GM18511 (cell line): ENCODE measurements at regions not wholly inside any gene's neighbourhood (a gene's known extent, or its start where the extent isn't known, plus 50 kb on each side); places are given as distances from the start of the nearest gene placed in this dataset.

Experiments used
- ATAC-seq: cut with Tn5 transposase; IDR thresholded peaks from one replicate; pipeline ENCODE4 v1.9.1; 2021; ENCODE audit warnings: mild to moderate bottlenecking, moderate library complexity; ENCODE audit not compliant: unreplicated experiment

DNA sequence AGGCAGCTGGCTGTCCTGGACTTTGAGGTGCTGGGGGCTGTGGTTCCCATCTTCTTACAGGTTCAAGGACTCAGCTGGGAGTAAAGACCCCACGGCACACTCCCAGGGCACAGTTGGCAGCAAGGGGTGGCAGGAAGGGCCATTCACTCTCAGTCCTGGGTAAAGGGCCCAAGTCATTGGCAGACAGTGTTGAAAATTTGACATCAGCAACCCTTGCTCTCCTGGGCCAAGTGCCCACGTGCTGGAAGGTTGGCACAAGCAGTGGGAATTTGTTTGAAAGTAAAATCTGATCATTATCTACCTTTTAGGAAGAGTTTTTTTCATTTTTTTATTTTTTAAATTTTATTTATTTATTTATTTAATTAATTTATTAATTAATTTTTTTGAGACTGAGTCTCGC is 241.6 kb upstream of the MKI67 start:
- ATAC-seq: no peak

DNA sequence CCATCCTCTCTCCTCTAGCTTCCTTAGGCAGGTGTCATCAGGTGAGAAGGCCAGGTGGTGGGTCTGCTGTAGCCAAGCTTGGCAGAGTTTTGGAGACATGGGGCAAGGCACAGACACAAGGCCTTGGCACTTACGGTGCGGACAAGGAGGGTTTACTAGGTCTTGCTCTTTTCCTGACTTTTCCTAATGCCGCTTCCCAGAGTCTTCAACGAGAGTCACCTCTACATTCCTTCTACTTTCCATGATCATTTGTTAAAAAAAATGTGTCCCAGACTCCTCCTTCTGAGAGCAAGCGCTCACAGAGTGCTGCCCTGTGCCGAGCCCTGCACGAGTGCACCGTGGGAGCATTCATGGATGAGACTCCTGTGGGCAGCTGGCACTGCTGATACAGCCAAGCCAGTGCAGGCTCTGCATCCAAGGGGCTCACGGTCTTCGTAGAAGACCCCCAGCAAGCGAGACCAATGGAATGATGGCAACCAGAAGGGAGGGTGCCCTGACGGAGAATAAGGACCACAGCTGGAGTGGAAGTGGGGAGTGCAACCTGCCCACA is 243.0 kb upstream of the MKI67 start:
- ATAC-seq: no peak

DNA sequence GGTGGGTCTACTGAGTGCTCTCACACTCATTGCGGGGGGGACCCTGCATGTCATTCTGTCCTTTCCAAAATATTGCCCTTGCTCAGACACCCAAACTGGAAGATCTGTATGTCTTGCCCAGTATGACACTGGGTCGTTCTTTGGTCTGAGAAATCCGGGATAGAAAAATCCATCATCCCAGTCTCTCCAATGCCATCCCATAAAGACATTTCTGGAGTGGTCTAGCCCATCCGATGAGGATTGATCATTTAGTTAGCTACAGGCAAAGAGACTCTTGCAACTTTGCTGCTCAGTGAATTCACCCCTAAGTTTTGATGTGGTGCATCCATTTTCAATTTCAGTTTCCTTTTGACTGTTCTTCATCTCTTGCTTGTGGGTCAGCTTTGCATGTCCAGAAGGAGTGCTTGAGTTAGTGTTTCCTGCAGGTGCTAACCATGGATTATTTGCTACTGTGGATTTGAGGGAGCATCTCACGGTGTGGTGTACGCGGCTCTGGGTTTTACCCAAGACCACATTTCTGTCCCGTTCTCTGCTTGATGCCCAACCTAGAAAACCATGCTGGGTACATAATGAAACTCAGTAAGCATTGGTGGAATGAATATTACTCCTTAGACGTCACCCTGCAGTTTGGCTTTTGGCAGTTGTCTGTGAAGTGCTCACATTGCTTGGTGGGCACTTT is 247.0 kb upstream of the MKI67 start:
- peak; percentile 92 for ATAC-seq

DNA sequence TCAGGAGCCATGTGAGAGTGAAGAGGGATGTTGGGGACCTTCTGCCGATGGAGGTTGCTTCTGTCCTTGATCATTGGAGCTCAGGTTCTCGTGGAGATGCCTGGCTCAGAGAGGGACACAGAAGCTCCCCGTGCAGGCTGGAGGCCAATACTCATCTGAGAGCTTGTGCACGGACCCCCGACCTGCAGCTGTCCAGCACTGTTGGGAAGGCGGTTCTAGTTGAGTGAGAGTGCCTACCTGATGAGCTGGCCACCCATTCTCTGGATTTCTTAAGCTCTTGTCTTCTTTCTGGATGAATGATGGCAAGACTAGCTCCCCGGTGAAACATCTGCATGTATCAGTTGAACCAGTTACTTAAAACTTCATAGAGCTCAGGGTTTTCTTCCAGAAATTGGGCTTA is 247.6 kb upstream of the MKI67 start:
- ATAC-seq: no peak

DNA sequence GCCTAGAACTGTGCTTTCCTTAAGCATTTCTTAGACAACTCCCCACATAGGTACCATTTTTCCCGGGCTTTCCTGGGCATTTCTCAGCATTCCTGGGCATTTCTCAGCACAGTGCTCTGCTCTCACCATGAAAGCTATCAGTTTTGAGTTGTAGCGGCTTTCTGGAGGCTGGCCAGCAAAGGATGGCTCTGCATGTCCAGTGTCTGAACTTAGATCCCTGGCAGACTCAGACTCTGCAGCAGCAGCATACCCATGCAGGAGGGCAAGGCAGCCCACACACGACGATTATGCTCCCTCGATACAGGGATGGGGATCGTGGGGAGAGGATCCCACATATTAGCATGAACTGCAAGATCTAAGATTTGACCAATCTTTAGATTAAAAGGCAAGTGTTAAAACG is 248.9 kb upstream of the MKI67 start:
- no peak for ATAC-seq

DNA sequence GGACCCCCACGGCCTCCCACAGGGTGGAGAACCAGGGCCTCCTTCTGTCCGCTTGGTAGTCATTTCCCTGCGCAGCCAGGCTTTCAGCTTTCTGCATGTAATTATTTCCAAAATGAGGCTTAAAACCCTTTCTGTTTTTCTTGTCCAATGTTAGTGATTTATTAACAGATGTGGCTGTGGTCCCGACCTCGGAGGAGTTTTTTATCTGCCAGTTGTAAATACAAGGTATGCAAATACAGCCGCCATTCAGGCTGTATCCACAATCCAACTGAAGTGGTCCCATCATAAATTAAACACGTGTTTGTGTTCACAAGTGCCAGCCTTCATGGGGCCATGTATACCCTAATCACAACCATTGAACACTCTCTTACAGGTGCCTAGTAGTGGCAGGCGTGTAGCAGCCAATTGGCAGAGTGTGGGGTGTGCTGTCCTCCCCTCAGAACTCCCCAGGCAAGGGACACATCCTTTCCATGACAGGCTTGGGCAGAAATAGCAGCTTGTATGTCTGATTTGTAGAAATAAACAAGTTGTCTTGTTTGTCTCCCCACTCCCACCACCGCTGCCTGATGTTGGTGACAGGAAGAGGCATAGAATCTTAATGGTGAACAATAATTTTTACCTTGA is 251.3 kb upstream of the MKI67 start:
- ATAC-seq: no peak

DNA sequence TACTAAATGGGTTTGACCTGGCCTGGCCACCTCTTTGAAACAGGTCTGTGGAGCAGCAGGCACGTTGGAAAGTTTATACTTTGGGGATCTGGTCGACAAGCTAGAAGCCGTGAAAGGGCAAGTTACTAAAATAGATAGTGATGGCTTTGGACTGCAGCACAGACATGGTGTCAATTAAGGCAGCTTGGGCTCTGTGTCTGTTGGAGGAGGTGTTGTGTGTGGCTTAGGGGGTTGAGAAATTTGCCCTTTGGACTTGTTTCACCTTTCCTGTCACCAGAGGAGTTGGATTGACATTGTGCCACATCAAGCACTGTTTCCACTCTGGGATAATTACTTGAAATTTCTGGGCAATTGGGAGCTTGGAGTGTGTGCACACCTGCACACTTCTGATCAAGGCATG is 251.8 kb upstream of the MKI67 start:
- ATAC-seq: no peak

DNA sequence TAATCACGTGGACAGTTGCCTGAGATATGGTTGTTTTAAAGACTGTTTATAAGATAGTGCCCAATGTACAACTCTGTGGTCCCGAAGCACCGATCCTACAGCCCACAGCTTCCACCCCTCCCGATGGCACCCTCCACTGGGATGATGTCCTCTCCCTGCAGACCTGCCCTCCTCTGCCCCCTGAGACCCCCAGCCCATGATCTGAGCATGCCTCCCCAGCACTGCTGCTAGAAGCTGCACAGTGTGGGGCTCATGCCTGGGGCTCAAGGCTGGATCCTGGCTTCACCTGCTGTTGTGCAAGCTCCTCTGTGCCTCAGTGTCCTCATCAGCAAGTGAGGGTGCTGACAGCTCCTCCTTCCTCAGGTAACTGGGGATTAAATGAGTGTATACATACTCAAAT is 254.7 kb upstream of the MKI67 start:
- no peak for ATAC-seq

DNA sequence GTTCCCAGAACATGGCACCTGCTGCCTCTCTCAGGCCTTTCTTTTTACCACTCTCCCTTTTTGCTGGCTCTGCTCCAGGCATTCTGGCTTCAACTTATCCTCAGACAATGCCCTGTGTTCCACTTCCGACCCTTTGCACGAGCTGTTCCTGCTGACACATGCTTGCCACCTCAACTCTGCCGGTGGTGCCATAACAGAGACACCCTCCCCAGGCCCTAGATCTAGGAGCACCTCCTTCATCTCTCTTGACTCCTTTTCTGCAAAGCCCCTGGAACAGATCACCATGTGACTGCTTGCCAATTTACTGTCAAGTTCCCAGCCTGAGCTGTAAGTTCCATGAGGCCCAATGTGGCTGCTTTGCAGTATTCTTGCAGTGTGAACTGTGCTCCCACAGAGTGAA is 256.0 kb upstream of the MKI67 start:
- ATAC-seq: no peak

DNA sequence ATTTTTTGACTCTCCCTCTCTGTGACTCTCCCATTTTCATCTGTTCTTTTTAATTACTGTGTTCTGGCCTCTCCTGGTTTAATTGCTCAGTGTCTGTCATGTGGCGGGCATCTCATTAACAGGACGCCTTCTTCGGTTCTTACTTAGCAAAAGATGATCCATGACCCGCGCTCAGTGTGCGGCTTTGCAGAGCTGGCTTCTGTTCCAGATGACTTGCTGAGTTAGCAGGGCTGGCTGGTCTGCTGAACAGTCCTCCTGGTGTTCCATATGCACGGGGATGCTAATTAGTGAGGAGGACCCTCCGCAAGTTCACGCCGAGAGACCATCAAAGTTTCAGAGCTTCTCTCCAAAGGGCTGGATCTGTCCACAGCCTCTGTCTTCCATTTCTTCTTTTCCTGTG is 258.6 kb upstream of the MKI67 start:
- no peak for ATAC-seq

DNA sequence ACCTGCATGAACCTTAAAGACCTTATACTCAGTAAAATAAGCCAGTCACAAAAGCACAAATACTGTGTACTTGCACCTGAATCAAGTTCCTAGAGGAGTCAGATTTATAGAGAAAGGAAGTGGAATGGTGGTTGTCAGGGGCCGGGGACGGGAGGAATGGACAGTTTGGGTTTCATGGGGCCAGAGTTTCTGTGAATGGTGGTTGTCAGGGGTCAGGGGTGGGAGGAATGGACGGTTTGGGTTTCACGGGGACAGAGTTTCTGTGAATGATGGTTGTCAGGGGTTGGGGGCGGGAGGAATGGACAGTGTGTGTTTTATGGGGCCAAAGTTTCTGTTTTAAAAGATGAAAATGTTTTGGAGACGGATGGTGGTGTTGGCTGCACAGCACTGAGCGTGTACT is 260.0 kb upstream of the MKI67 start:
- no peak for ATAC-seq

DNA sequence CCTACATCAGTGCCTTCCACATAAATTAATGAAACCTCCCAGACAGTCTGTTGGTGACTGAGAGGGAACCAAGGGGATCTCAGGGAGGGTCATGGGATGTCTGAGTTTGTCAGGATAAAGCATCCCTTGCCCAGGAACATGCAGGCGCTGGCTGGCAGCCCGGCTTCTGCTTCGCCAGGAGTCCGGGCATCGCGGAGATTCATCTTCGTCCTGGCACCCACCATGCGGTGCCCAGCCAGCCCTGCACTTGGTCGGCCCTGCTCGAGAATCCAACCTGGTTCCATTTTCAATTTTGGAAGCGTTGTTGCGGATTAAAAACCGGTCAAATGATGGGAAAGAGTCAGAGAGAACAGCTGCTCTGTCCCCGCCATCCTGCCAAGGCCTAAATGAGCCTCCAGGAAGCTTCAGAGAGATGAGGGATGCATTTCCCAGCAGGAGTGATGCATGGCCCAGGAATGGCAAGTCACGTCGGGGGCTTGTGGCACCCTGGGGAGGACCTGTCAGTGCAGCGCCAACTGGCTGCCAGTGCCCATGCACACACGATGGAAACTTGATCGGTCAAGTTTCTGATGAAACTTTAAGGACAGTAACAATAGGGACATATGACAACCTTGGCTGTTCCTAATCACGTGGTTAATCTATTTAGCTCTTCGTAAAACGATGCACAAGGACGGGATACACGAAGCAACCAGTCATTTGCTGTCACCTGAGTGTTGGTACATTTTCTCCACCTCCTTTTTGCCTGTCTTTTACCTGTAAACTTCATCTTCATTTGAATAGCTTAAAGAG is 260.8 kb upstream of the MKI67 start:
- no peak for ATAC-seq

DNA sequence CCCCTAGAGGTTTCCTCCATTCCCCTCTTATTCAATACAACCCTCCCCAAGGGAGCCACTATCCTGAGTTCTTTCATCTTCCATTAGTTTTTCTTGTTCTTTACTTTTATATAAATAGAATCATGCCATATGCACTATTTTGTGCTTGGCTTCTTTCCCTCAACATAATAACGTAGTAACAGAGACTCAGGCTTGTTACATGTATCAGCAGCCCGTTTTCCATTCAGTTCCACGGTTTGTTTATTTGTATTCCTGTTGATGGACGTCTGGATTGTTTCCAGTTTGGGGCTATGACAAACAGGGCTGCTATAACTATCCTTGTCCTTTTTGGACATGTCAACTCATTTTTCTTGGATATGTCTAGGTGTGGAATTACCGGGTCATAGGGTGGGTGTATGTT is 264.4 kb upstream of the MKI67 start:
- ATAC-seq: no peak

DNA sequence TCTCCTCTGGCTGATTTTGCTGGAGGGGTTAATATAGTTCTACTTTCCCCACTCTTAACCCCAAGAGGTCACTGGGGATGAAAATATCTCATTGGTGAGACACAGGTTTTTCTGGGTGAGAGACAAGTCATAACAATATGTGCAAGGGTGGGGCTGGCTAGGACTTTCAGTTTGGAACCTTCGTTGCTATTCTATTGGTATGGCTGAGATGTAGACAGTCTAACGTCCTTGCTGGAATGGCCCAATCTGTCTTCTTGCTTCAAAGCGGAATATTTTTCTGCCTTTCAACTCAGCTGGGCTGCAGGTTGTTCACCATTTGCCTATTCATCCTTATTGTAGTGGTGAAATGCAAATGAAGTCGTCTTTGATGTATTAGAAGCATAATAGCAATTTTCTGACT is 267.3 kb upstream of the MKI67 start:
- ATAC-seq: no peak

DNA sequence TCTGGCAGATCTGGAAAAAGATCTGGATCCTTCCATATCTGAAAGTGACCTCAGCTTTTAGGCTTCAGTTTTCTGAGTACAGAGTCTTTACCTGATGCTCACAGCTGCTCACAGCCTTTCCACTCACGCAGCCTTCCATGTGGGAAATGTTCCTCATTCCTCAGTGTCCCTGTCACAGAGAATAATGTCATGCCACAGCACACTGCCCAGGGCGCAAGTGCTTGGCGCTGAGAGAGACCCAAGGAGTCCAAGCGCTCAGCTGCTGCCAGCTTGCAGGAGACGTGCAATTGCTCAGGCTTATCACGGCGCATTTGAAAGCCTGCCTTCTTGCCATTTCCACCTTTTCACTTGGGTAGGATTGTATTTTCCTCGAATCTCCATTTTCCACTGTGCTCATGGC is 271.9 kb upstream of the MKI67 start:
- ATAC-seq: no peak

DNA sequence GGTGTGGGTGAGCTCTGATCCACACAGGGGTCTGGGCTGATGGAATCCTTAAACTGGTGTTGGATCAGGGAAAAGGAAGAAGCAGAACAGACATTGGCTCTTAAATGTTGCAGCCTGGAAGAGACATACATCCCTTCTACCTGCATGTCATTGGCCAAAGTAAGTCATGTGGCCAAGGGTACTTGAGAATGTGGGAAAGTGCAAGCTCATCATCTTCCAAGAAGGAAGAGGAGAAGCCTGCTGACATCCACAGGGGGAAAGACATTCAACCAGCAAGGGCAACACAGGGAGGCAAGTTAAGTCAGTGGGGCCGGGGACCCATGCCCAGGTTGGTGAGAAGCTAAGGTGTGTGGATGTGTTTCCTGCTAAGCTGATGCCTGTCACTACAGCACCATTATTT is 272.8 kb upstream of the MKI67 start:
- ATAC-seq: no peak

DNA sequence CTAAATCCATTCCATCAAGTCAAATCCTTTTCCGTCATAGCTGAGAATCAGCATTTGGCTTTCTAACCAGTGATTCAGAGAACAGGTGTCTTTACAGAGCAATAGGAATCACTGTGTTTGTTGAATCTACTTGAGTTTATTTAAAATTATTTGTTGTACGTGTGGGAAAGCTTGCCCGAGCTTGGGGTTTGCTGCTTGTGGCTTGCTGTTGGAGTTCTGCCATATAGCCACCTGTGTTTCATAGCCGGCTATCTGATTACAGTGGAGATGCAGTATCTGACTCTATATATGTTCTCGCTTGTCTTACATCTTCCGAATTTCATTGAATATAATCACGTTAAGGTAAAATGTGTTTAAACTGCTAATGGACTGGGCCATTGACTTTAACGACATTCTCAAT is 274.3 kb upstream of the MKI67 start:
- no peak for ATAC-seq

DNA sequence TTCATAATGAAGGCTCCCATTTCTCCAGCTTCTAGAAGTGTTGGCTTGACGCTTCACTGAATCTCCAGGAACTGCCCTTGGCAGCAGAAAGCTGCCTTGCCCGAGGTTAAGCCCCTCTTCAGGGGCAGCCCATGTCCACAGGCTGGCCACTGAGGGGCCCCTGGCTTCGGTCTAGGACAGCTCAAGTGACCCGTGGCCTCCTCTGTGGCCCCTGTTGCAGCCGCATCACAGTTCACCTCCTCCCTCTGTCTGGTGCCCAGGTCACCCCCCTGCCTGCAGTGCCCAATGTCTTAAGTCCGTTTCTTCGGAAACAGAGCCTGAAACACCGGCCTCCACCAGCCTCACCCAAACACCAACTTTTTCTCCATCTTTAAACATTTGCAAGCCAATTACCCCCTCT is 279.2 kb upstream of the MKI67 start:
- no peak for ATAC-seq

DNA sequence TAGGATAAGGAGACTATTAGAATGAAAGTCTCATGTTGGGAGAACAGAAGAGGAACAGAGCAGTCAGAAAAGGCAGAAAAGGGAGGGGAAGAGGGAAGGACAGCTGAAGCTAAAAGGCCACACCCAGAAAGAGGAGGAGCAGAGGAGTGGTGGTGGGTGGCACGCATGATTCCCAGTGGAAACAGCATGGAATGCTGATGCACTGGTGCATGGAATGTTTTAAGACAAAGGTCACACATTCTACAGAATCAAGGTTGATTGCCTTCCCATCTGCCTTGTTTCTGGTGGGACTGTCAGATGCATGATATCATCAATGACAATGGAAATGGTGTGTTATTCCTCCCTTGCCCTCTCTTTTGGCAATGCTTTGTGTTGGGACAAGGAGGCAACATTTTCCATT is 285.4 kb upstream of the MKI67 start:
- ATAC-seq: no peak

DNA sequence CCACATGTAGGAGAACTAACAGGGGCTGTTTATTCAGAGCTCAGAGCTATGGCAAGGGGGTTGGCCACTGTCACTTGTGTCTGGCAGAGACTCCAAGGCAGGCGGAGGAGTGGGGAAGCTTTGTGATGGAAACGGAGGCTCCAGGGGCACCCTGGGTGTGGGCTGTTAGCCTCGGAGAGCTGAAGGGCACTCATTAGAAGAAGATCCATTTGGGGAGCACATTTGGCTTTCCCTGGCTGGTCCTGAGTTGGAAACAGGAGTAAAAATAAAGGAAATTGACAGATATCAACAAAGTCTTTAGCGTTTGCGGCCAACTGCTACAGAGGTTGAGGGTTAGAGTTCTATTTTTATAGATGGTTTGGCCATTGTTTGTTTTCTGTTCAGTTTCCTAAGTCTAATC is 288.3 kb upstream of the MKI67 start:
- ATAC-seq: no peak

DNA sequence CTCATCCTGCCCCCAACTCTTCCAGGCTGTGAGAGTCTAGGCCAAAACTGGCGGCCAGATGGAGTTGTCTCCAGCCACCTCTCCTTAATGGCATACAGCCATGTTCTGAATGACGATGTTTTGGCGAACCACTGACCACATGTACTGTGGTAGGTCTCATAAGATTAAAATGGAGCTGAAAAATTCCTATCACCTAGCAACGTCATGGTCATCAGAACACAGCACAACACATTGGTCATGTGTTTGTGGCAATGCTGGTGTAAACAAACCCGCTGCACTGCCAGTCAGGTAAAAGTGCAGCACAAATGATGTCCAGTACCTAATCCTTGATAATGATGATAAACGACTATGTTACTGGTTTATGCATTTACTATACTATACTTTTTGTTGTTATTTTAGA is 290.0 kb upstream of the MKI67 start:
- no peak for ATAC-seq

DNA sequence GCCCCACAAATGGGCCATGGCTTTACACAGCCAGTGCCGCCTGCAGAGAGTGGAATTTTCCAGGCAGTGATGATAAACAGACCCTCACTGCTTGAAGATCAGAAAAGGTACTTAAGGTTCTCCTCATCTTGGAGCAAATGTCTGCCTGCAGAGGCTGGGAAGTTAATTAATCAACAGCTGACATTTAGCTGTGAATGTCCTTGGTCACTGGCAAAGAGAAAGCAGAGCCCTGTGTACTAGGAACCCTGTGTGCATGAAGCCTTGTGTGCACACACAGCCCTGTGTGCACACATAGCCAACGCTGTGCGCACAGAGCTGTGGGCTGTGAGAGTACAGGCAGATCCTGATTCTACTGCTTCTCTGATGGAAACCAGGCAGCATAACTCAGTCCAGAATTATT is 291.6 kb upstream of the MKI67 start:
- no peak for ATAC-seq
